GM12872 (cell line): ENCODE measurements at regions not wholly inside any gene's neighbourhood (a gene's known extent, or its start where the extent isn't known, plus 50 kb on each side); places are given as distances from the start of the nearest gene placed in this dataset.

Experiments
- TF ChIP-seq, protein P1 (sequence below): IDR thresholded peaks from 3 replicates; pipeline ENCODE4 v1.5.1; 2011; ENCODE audit warnings: low read depth, mild to moderate bottlenecking, low read length, moderate library complexity; ENCODE audit not compliant: insufficient read depth

DNA sequence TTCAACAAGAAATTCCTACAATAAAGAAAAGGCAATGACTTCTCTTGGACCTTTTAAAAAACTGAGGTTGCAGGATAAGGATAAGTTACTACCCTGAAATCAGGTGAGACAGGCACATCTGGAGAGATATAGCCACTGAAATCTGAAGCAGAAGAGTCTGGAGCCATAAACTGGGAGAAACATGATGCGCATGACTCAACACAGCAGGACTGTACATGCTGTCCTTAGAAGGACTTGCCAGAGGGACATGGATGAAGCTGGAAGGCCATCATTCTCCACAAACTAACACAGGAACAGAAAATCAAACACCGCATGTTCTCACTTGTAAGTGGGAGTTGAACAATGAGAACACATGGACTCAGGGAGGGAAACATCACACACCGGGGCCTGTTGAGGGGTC is 1020.2 kb downstream of the AGBL1 start:
- TF ChIP-seq, protein P1, sequence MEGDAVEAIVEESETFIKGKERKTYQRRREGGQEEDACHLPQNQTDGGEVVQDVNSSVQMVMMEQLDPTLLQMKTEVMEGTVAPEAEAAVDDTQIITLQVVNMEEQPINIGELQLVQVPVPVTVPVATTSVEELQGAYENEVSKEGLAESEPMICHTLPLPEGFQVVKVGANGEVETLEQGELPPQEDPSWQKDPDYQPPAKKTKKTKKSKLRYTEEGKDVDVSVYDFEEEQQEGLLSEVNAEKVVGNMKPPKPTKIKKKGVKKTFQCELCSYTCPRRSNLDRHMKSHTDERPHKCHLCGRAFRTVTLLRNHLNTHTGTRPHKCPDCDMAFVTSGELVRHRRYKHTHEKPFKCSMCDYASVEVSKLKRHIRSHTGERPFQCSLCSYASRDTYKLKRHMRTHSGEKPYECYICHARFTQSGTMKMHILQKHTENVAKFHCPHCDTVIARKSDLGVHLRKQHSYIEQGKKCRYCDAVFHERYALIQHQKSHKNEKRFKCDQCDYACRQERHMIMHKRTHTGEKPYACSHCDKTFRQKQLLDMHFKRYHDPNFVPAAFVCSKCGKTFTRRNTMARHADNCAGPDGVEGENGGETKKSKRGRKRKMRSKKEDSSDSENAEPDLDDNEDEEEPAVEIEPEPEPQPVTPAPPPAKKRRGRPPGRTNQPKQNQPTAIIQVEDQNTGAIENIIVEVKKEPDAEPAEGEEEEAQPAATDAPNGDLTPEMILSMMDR = no peak

- TF ChIP-seq, protein P1 = no peak
Observed at GRCh38 chr15:87089551-87089950, 1009.9 kb downstream of the AGBL1 start.

DNA sequence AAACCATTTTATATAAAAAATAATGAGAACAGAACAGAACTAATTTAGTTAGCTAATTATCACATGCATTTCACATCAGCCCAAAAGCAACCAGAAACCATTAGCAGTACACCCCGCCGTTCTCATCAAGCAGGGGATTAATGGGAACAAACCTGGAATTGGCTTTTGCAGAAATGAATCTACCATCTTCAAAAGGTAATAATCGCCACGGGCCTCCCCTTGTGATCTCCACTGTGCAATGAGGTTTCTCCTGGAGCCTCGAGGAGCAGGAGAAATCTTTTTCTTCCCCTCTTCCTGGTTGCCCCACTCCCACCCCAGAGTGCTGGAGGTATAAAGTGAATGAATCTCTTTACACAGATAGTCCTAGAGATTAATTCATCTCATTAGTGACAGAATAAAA is 1003.5 kb downstream of the AGBL1 start:
- TF ChIP-seq, protein P1 = no peak

DNA sequence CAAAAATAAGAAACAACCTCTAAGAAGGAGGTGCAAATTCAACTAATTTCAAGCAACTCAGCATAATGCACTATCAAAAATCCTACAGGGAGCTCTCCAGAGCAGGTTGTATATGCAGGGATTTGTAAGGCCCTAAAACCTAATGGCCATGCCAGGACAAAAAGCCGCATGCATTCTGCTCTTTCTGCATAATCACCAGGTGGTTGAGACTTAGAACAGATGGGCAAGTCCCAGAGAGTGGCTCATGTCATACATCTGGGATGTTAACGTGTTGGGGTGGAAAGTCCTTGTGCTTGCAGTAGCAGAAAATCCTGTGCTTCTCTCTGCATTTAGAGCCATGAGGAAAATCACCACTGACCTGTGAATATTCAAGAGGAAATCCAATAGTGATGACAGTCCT is 1002.9 kb downstream of the AGBL1 start:
- TF ChIP-seq, protein P1 = no peak

DNA sequence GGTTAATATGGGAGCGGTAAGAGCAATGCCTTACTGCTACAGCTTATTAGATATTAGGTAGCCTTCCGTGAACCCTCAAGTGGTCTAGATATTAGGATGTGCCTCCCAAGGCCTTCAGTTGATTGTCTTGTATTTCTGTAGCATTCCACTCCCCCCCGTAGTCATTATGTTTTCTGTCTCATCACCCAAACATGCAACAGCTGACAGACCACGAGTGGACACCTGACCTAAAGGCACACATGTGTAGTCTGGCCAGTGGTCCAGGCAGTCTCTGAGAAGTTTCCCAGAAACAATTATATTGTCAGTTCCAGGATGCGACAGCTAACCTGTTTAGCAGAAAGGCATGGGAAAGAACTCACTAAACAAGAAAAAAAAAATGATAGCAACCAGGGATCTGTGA is 1000.9 kb downstream of the AGBL1 start:
- TF ChIP-seq, protein P1 = no peak
